K562 (cell line): ENCODE measurements at regions not wholly inside any gene's neighbourhood (a gene's known extent, or its start where the extent isn't known, plus 50 kb on each side); places are given as distances from the start of the nearest gene placed in this dataset.

Experiments
- ATAC-seq: fragments of 200-7000 bp; cut with Tn5 transposase; 3 replicates; pipeline ENCODE4 v1.9.1; 2020; ENCODE audit warnings: moderate library complexity
- BruUV-seq: library from RNA; stranded (reverse); fragments of 400-500 nt; replicated peaks from 2 replicates; lab custom pipeline; 2021; lab: Mats Ljungman, UMichigan
- CTCF ChIA-PET: fragments of 300-600 bp; formaldehyde crosslinking; extraction: SDS; loops from one replicate; lab custom pipeline; 2021; ENCODE audit warnings: low intra/inter-chr PET ratio; lab: Yijun Ruan, JAX
- POLR2A ChIA-PET: fragments of 300-600, 350-650 bp; sonication (Branson Sonifier 250); formaldehyde crosslinking; extraction: SDS; loops from one replicate; lab custom pipeline; 2021; ENCODE audit warnings: antibody characterized with exemption, inconsistent platforms; lab: Yijun Ruan, JAX
- DNase-seq, 4 experiments: peaks; one replicate each; pipeline versions ENCODE4 v3.0.0 to v3.0.0-alpha.2; 2011 to 2018; ENCODE audit warnings: low spot score in 3 of 4, mixed read lengths in 3 of 4; ENCODE audit errors: extremely low read depth in 1 of 4
- FAIRE-seq: peaks from 2 replicates; lab custom pipeline; 2011; peaks lifted over from hg19 to GRCh38; lab: Jason Lieb, UNC
- H2AFZ ChIP-seq: 2 replicates; pipeline ENCODE4 v1.6.0; 2011; ENCODE audit warnings: low read depth, low read length, control low read depth, inconsistent platforms
- H3K27ac ChIP-seq: fragments of 200-600 bp; 3 replicates; pipeline ENCODE4 v1.8.0; 2011; ENCODE audit warnings: low read depth, mild to moderate bottlenecking, control low read depth, inconsistent platforms, low read length, moderate library complexity, mixed read lengths; ENCODE audit errors: extremely low read depth
- H3K27me3 ChIP-seq, 2 experiments: fragments of 300-600 bp in 1 of 2; 2 replicates in 1 of 2; 3 replicates in 1 of 2; pipeline versions ENCODE4 v1.6.0 to v1.8.0; 2011; ENCODE audit warnings: inconsistent platforms in 2 of 2, low read length in 2 of 2, mild to moderate bottlenecking in 1 of 2, mixed read lengths in 1 of 2, moderate library complexity in 1 of 2; ENCODE audit not compliant: control insufficient read depth in 2 of 2, insufficient read depth in 2 of 2
- H3K36me3 ChIP-seq: fragments of 300-600 bp; 3 replicates; pipeline ENCODE4 v1.8.0; 2011; ENCODE audit warnings: mild to moderate bottlenecking, low read length, inconsistent platforms; ENCODE audit not compliant: control insufficient read depth, insufficient read depth
- H3K4me1 ChIP-seq, 2 experiments: fragments of 200-600 bp in 1 of 2; replicated peaks in 1 of 2; 2 replicates in 1 of 2; 3 replicates in 1 of 2; pipeline versions ENCODE4 v1.5.1 to v1.8.0; 2011; ENCODE audit warnings: inconsistent platforms in 2 of 2, low read length in 2 of 2, mild to moderate bottlenecking in 1 of 2, mixed read lengths in 1 of 2, moderate library complexity in 1 of 2; ENCODE audit not compliant: control insufficient read depth in 2 of 2, insufficient read depth in 2 of 2
- H3K4me2 ChIP-seq: 2 replicates; pipeline ENCODE4 v1.6.1; 2011; ENCODE audit warnings: low read length, control low read depth, inconsistent platforms, mixed read lengths; ENCODE audit not compliant: insufficient read depth
- H3K4me3 ChIP-seq: fragments of 200-600 bp; sonication (generic), shearing (Covaris generic); 2 replicates; pipeline ENCODE4 v1.5.1; 2016; ENCODE audit warnings: control low read depth, inconsistent platforms
- H3K79me2 ChIP-seq: fragments of 200-600 bp; 3 replicates; pipeline ENCODE4 v1.8.0; 2011; ENCODE audit warnings: low read length, inconsistent platforms; ENCODE audit not compliant: control insufficient read depth, insufficient read depth
- H3K9ac ChIP-seq, 2 experiments: 2 replicates each; pipeline versions ENCODE4 v1.6.0 to v1.6.1; 2011; ENCODE audit warnings: low read depth in 2 of 2, low read length in 2 of 2, control low read depth in 1 of 2, inconsistent platforms in 1 of 2, mild to moderate bottlenecking in 1 of 2, mixed read lengths in 1 of 2; ENCODE audit not compliant: insufficient read depth in 1 of 2
- H3K9me1 ChIP-seq: one replicate; pipeline ENCODE4 v1.6.0; 2011; ENCODE audit warnings: inconsistent platforms, mild to moderate bottlenecking, low read length, moderate library complexity; ENCODE audit not compliant: control insufficient read depth, insufficient read depth
- H3K9me3 ChIP-seq: replicated peaks from 2 replicates; pipeline ENCODE4 v1.5.1; 2011; ENCODE audit warnings: low read depth, low read length, inconsistent platforms; ENCODE audit not compliant: control insufficient read depth, insufficient read depth
- H4K20me1 ChIP-seq: replicated peaks from 2 replicates; pipeline ENCODE4 v1.6.1; 2011; ENCODE audit warnings: low read length, inconsistent platforms, mixed read lengths; ENCODE audit not compliant: control insufficient read depth, insufficient read depth
- ARID1B ChIP-seq: fragments of 450-650 bp; IDR thresholded peaks from 2 replicates; pipeline ENCODE4 v1.6.1; 2016; ENCODE audit warnings: antibody characterized with exemption, mild to moderate bottlenecking, inconsistent platforms
- HEY1 ChIP-seq: fragments of 250-450 bp; sonication (Bioruptor Pico); IDR thresholded peaks from 2 replicates; pipeline ENCODE4 v1.5.0; 2020; ENCODE audit warnings: mild to moderate bottlenecking, moderate library complexity, borderline replicate concordance
- LARP7 ChIP-seq: fragments of 450-650 bp; IDR thresholded peaks from 2 replicates; pipeline ENCODE4 v1.6.1; 2016
- NR4A1 ChIP-seq, 2 experiments: fragments of 250-450 bp in 1 of 2; fragments of 450-650 bp in 1 of 2; sonication (Bioruptor Pico) in 1 of 2; IDR thresholded peaks; 2 replicates each; pipeline versions ENCODE4 v1.4.0 to v1.6.1; 2016 to 2020; ENCODE audit warnings: mild to moderate bottlenecking in 2 of 2, missing compliant biosample characterization in 1 of 2, missing genetic modification characterization in 1 of 2, moderate library complexity in 1 of 2
- NUFIP1 ChIP-seq: fragments of 450-650 bp; IDR thresholded peaks from 2 replicates; pipeline ENCODE4 v1.6.1; 2018; ENCODE audit not compliant: partially characterized antibody
- POLR2AphosphoS5 ChIP-seq: IDR thresholded peaks from 2 replicates; pipeline ENCODE4 v1.6.1; 2011; ENCODE audit warnings: mild to moderate bottlenecking, low read depth, low read length, moderate library complexity; ENCODE audit not compliant: control insufficient read depth, insufficient read depth
- SMARCA5 ChIP-seq: fragments of 450-650 bp; IDR thresholded peaks from 2 replicates; pipeline ENCODE4 v1.6.1; 2016
- TBP ChIP-seq: optimal IDR thresholded peaks from 2 replicates; pipeline ENCODE3; 2011; ENCODE audit warnings: low read depth, low read length, improper control_type of control experiment
- THRAP3 ChIP-seq: fragments of 450-650 bp; IDR thresholded peaks from 2 replicates; pipeline ENCODE4 v1.6.1; 2016; ENCODE audit warnings: mild to moderate bottlenecking, inconsistent platforms, borderline replicate concordance
- XRCC5 ChIP-seq: fragments of 200-400 bp; formaldehyde crosslinking; IDR thresholded peaks from 2 replicates; pipeline ENCODE4 v1.6.1; 2017; ENCODE audit warnings: low read depth, mild to moderate bottlenecking, low read length
- ZNF24 ChIP-seq: fragments of 450-650 bp; IDR thresholded peaks from 2 replicates; pipeline ENCODE4 v1.6.1; 2016
- ZNF592 ChIP-seq: fragments of 450-650 bp; IDR thresholded peaks from 2 replicates; pipeline ENCODE4 v1.6.1; 2017; ENCODE audit warnings: antibody characterized with exemption, mild to moderate bottlenecking
- WGBS: fragments of 100-300 bp; shearing (Covaris generic); methylation state at CpG from one replicate; pipeline ENCODE4 v1.1.6; 2016; ENCODE audit warnings: low coverage, mixed read lengths; ENCODE audit not compliant: insufficient coverage; ENCODE audit errors: missing lambda C conversion rate; 5-methylcytosine and 5-hydroxymethylcytosine counted together
- in situ Hi-C: fragments of 300-500 bp; cut with MboI; formaldehyde crosslinking; loops from 4 replicates; pipeline ENCODE4 v1.15.0; 2018; ENCODE audit warnings: inconsistent platforms, mixed read lengths
- intact Hi-C: fragments of 100-400 bp; cut with micrococcal nuclease; formaldehyde crosslinking; loops from 2 replicates; pipeline ENCODE4 v1.14.2; 2022
- TF ChIP-seq, protein P1 (sequence below): sonication (generic); formaldehyde crosslinking; IDR thresholded peaks from 2 replicates; pipeline ENCODE4 v1.8.0; 2022; ENCODE audit warnings: mild to moderate bottlenecking, missing genetic modification reagents

- Histone ChIP-seq H3K4me3 (no peak overlapping the region), H4K20me1 (no peaks in the 10 kb centered on the region), H3K27me3 (no peaks in the 10 kb centered on the region), H3K79me2 (no peaks in the 10 kb centered on the region), H3K4me2 (no peak overlapping the region), H3K9me3 (no peaks in the 10 kb centered on the region), H3K9me1 (no peaks in the 10 kb centered on the region), H3K27ac (no peak overlapping the region), H3K4me1 (no peaks in the 10 kb centered on the region), H3K9ac (no peak overlapping the region), H2AFZ (no peak overlapping the region)
- ChIA-PET CTCF (no interaction called here), POLR2A (no interaction called here)
- no peak for DNase-seq
- in situ Hi-C loops (no loop called here), intact Hi-C loops (no loop called here)
- ATAC-seq: no peak
- FAIRE-seq: no peak
- 0% methylated on average over 1 of the region's 5 CpGs for WGBS
- TF ChIP-seq, protein P1, sequence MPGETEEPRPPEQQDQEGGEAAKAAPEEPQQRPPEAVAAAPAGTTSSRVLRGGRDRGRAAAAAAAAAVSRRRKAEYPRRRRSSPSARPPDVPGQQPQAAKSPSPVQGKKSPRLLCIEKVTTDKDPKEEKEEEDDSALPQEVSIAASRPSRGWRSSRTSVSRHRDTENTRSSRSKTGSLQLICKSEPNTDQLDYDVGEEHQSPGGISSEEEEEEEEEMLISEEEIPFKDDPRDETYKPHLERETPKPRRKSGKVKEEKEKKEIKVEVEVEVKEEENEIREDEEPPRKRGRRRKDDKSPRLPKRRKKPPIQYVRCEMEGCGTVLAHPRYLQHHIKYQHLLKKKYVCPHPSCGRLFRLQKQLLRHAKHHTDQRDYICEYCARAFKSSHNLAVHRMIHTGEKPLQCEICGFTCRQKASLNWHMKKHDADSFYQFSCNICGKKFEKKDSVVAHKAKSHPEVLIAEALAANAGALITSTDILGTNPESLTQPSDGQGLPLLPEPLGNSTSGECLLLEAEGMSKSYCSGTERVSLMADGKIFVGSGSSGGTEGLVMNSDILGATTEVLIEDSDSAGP: no peak
- TF ChIP-seq LARP7 (no peak), XRCC5 (no peak), POLR2AphosphoS5 (no peak)
- TF ChIP-seq, all 486 proteins: peak for 0
- no peaks in the 10 kb centered on the region for H3K36me3 ChIP-seq
- no TSS peak for BruUV-seq
These were observed 95.4 kb upstream of the CADPS start for GRCh38 chr3:62970648-62971047.

GRCh38 chr3:62975566-62975965, 100.3 kb upstream of the CADPS start:
- Histone ChIP-seq H3K36me3 (no peaks in the 10 kb centered on the region), H3K4me3 (no peak overlapping the region), H3K79me2 (no peaks in the 10 kb centered on the region), H3K27me3 (no peaks in the 10 kb centered on the region), H3K9ac (no peak overlapping the region), H3K27ac (no peak overlapping the region), H3K4me1 (no peaks in the 10 kb centered on the region), H3K4me2 (no peak overlapping the region), H3K9me3 (no peaks in the 10 kb centered on the region), H2AFZ (no peak overlapping the region), H4K20me1 (no peaks in the 10 kb centered on the region), H3K9me1 (no peaks in the 10 kb centered on the region)
- intact Hi-C loops (no loop called here), in situ Hi-C loops (no loop called here)
- ATAC-seq (no peak), FAIRE-seq (no peak), DNase-seq (no peak)
- 0% methylated on average over 1 of the region's 1 CpG for WGBS
- CTCF ChIA-PET: no interaction called here
- BruUV-seq: no TSS peak
- POLR2A ChIA-PET: no interaction called here
- no peak for TF ChIP-seq ZNF24
- TF ChIP-seq SMARCA5: no peak
- no peak for TF ChIP-seq ZNF592
- no peak for TF ChIP-seq ARID1B
- TF ChIP-seq TBP: no peak
- no peak for TF ChIP-seq NR4A1 (CRISPR knock-in tag; IDR thresholded peaks at IDR 0.05)
- no peak for TF ChIP-seq NR4A1 (tag; IDR thresholded peaks at IDR 0.05)
- TF ChIP-seq THRAP3: no peak
- no peak for TF ChIP-seq NUFIP1
- TF ChIP-seq HEY1 (CRISPR knock-in tag): no peak
